ENCODE measurements at regions not wholly inside any gene's neighbourhood (a gene's known extent, or its start where the extent isn't known, plus 50 kb on each side); places are given as distances from the start of the nearest gene placed in this dataset.
"Not testable (repeated sequence)": the region's sequence is repeated elsewhere in the genome, so short reads cannot be mapped to it uniquely, and the experiment has no call there.

GRCh38 chr6:115521747-115522146, 538.9 kb downstream of the FRK start:
- TF ChIP-seq CTCF (IDR thresholded peaks at IDR 0.05 in 2 of 3, conservative IDR thresholded peaks at IDR 0.05 in 1 of 3; ENCODE audit: borderline replicate concordance in 1 of 3, insufficient read depth in 1 of 3, low read depth in 2 of 3, low read length in 2 of 3); POLR2AphosphoS5 (IDR thresholded peaks at IDR 0.05; ENCODE audit: low read depth, low read length); POLR2A (IDR thresholded peaks at IDR 0.05; ENCODE audit: borderline replicate concordance, extremely low read depth, insufficient read depth, insufficient read length); YY1 (IDR thresholded peaks at IDR 0.05; ENCODE audit: extremely low read depth, insufficient replicate concordance, low read depth, low read length): not testable (repeated sequence)
- TF ChIP-seq, protein P1, sequence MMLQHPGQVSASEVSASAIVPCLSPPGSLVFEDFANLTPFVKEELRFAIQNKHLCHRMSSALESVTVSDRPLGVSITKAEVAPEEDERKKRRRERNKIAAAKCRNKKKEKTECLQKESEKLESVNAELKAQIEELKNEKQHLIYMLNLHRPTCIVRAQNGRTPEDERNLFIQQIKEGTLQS (IDR thresholded peaks at IDR 0.05): not testable (repeated sequence)
